SJCRH30 (cell line): ENCODE measurements at regions not wholly inside any gene's neighbourhood (a gene's known extent, or its start where the extent isn't known, plus 50 kb on each side); places are given as distances from the start of the nearest gene placed in this dataset.
A peak's percentile ranks its signal among the peaks of the same experiment; 100 is the strongest.
"Not testable (repeated sequence)": the region's sequence is repeated elsewhere in the genome, so short reads cannot be mapped to it uniquely, and the experiment has no call there.

Source experiments
- DNase-seq, 2 experiments: peaks; one replicate each; pipeline ENCODE4 v3.0.0-alpha.2; 2015 to 2020
- H3K27ac ChIP-seq: fragments of 250-450 bp; sonication (Bioruptor Pico); 2 replicates; pipeline ENCODE4 v1.5.1; 2020; ENCODE audit warnings: mild to moderate bottlenecking, moderate library complexity
- H3K27me3 ChIP-seq: fragments of 250-450 bp; sonication (Bioruptor Pico); 2 replicates; pipeline ENCODE4 v1.5.1; 2020; ENCODE audit warnings: mild to moderate bottlenecking, moderate library complexity
- H3K36me3 ChIP-seq: fragments of 250-450 bp; sonication (Bioruptor Pico); 2 replicates; pipeline ENCODE4 v1.5.1; 2020; ENCODE audit warnings: mild to moderate bottlenecking, moderate library complexity
- H3K4me1 ChIP-seq: fragments of 250-450 bp; sonication (Bioruptor Pico); 2 replicates; pipeline ENCODE4 v1.5.1; 2020; ENCODE audit warnings: mild to moderate bottlenecking, moderate library complexity
- H3K4me3 ChIP-seq: fragments of 250-450 bp; sonication (Bioruptor Pico); 2 replicates; pipeline ENCODE4 v1.5.1; 2020; ENCODE audit warnings: mild to moderate bottlenecking, moderate library complexity
- H3K9me3 ChIP-seq: fragments of 250-450 bp; sonication (Bioruptor Pico); replicated peaks from 2 replicates; pipeline ENCODE4 v1.5.1; 2020; ENCODE audit warnings: mild to moderate bottlenecking, moderate library complexity

GRCh38 chr3:6262010-6262409, 598.9 kb upstream of the GRM7 start:
- Histone ChIP-seq H3K4me1 (no peaks in the 10 kb centered on the region), H3K27ac (no peak overlapping the region), H3K36me3 (no peaks in the 10 kb centered on the region), H3K9me3 (no peaks in the 10 kb centered on the region), H3K27me3 (no peaks in the 10 kb centered on the region), H3K4me3 (no peak overlapping the region)
- no peak for DNase-seq

GRCh38 chr3:6264036-6264435, 596.9 kb upstream of the GRM7 start:
- H3K4me3 ChIP-seq: no peak overlapping the region
- H3K27ac ChIP-seq: no peak overlapping the region
- DNase-seq: no peak
- H3K27me3 ChIP-seq: no peaks in the 10 kb centered on the region
- H3K9me3 ChIP-seq: no peaks in the 10 kb centered on the region
- H3K4me1 ChIP-seq: no peaks in the 10 kb centered on the region
- H3K36me3 ChIP-seq: no peaks in the 10 kb centered on the region

- Histone ChIP-seq H3K9me3 (no peaks in the 10 kb centered on the region), H3K4me1 (no peaks in the 10 kb centered on the region), H3K36me3 (no peaks in the 10 kb centered on the region), H3K27me3 (no peaks in the 10 kb centered on the region), H3K27ac (no peak overlapping the region), H3K4me3 (no peak overlapping the region)
- no peak for DNase-seq
Observed at GRCh38 chr3:6264906-6265305, 596.0 kb upstream of the GRM7 start.

DNA sequence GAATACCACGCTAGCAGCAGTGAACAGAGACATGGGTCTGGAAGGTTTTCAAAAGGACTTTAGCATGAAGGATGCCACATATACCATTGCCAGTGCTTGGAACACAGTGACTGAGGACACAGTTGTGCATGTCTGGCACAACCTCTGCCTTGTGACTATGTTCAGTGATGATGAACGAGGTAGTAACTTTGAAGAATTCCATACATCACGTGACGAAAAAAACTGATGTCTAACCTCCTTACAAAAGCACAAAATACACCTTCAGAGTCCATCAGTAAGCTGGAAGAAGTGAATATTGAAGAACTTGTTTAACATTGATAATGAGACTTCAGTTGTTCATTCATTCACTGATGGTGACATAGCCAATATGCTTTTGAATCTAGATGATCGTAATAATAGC, 594.8 kb upstream of the GRM7 start:
- H3K27ac ChIP-seq: no peak overlapping the region
- no peak overlapping the region for H3K4me3 ChIP-seq
- H3K4me1 ChIP-seq: no peaks in the 10 kb centered on the region
- no peaks in the 10 kb centered on the region for H3K27me3 ChIP-seq
- DNase-seq: no peak
- no peaks in the 10 kb centered on the region for H3K36me3 ChIP-seq
- no peaks in the 10 kb centered on the region for H3K9me3 ChIP-seq

DNA sequence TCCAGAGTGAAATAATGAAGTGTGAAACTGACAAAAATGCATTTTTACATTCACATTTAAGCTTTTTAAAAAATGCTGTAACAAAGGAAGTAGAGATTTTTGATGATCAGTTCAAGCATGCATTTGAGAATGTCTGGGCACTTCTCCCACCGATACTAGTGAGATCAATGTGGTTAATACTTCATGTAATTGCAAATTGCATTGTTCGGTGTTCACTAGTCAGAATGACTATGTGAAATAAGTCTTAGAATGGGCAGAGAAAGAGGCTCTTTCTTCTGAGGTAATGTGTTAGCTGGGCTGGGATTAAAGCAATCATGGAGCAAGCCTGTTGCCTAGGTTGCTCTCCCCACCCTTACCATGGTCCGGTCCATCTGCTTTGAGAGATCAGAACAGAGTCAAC, 587.0 kb upstream of the GRM7 start:
- Histone ChIP-seq H3K4me3 (no peak overlapping the region), H3K27me3 (no peaks in the 10 kb centered on the region), H3K4me1 (no peaks in the 10 kb centered on the region), H3K9me3 (no peaks in the 10 kb centered on the region), H3K36me3 (no peaks in the 10 kb centered on the region), H3K27ac (no peak overlapping the region)
- DNase-seq: no peak

DNA sequence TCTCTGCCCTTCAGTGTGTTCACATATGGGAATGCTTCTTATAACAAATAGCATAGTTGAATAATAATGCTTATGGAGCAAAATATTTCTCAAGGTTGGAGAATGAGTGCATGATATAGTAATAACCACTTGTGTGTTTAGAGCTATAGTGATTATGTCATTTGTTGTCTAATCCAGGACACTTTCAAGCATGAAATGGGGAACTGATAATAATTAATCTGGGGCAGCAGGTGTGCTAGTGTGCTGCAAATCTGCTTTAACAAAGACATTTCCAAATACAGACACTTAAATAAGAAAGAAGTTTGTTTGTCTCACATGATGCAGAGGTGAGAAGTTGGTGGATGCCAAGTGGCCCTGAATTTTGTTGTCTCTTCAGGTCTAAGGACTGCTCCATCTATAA, 579.3 kb upstream of the GRM7 start:
- Histone ChIP-seq H3K4me1 (no peaks in the 10 kb centered on the region), H3K27ac (no peak overlapping the region), H3K9me3 (no peaks in the 10 kb centered on the region), H3K36me3 (no peaks in the 10 kb centered on the region), H3K4me3 (no peak overlapping the region), H3K27me3 (no peaks in the 10 kb centered on the region)
- DNase-seq: no peak

DNA sequence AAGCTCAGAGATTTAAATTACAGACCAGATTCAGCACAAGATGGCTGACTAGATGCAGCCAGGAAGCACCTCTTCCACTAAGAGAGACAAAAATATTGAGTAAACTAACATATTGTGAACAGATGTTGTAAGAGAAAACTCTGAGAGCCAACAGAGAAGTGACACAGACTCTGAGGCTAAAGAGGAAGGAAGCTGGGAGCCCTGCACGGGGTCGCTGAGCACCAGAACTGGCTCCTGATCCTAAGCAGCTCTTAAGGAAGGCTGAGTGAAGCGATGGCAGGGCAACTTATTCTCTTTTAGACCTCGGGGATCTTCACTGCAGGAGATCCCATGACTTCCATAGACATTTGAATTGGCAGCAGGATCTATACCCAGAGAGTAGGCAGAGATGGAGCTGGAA, 578.0 kb upstream of the GRM7 start:
- DNase-seq: no peak
- no peaks in the 10 kb centered on the region for H3K36me3 ChIP-seq
- no peak overlapping the region for H3K27ac ChIP-seq
- no peaks in the 10 kb centered on the region for H3K27me3 ChIP-seq
- H3K9me3 ChIP-seq: no peaks in the 10 kb centered on the region
- H3K4me1 ChIP-seq: no peaks in the 10 kb centered on the region
- H3K4me3 ChIP-seq: no peak overlapping the region

DNA sequence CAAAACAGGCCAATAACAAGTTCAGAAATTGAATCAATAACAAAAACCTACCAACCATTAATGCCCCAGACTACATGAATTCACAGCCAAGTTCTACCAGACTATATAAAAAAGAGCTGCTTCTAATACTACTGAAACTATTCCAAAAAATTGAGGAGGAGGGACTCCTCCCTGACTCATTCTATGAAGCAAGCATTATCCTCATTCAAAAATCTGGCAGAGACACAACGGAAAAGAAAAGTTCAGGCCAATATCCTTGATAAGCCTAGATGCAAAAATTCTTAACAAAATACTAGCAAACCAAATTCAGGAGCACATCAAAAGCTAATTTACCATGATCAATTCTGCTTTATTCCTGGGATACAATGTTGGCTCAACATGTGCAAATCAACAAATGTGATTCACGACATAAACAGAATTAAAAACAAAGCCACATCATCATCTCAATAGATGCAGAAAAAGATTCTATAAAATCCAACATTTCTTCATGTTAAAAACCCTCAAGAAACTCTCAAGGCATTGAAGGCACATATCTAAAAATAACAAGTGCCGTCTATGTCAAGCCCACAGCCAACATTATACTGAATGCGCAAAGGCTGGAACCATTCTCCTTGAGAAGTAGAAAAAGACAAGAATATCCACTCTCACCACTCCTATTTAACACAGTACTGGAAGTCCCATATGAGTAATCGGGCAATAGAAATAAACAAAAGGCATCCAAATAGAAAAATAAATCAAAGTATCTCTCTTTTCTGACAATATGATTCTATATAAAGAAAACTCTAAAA, 573.6 kb upstream of the GRM7 start:
- Histone ChIP-seq H3K36me3 (no peaks in the 10 kb centered on the region), H3K27ac (no peak overlapping the region), H3K9me3 (no peaks in the 10 kb centered on the region), H3K4me1 (no peaks in the 10 kb centered on the region), H3K4me3 (no peak overlapping the region), H3K27me3 (no peaks in the 10 kb centered on the region)
- DNase-seq: no peak

GRCh38 chr3:6301626-6302025, 559.3 kb upstream of the GRM7 start:
- H3K4me3 ChIP-seq: no peak overlapping the region
- no peaks in the 10 kb centered on the region for H3K27me3 ChIP-seq
- no peaks in the 10 kb centered on the region for H3K4me1 ChIP-seq
- no peak overlapping the region for H3K27ac ChIP-seq
- no peak for DNase-seq
- H3K36me3 ChIP-seq: no peaks in the 10 kb centered on the region
- H3K9me3 ChIP-seq: no peaks in the 10 kb centered on the region

DNA sequence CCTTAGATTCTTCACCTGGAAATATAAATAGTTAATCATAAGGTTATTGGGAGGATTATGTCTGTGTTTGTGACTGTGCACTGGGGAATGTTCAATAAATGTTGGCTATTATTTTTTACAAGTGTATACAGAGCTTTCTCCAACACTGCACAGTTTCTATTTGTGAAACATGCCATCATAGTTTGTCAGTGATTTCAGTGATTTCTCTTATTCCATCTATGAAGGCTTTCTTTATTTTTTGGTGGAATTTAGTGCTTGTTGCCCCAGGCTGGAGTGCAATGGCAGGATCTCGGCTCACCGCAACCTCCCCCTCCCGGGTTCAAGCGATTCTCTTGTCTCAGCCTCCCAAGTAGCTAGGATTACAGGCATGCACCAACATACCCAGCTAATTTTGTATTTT, 545.0 kb upstream of the GRM7 start:
- Histone ChIP-seq H3K4me1 (no peaks in the 10 kb centered on the region), H3K27ac (no peak overlapping the region), H3K4me3 (no peak overlapping the region), H3K9me3 (no peaks in the 10 kb centered on the region), H3K36me3 (no peaks in the 10 kb centered on the region), H3K27me3 (no peaks in the 10 kb centered on the region; the same call in 1 of the 2 replicates)
- no peak for DNase-seq

- DNase-seq: no peak
- no peak overlapping the region for H3K27ac ChIP-seq
- 0 out of 2 replicates have a peak, but pooled peaks cover 2% of the 10 kb centered on the region for H3K4me1 ChIP-seq
- no peaks in the 10 kb centered on the region for H3K9me3 ChIP-seq
- peaks cover 2% of the 10 kb centered on the region; the same call in 1 of the 2 replicates for H3K27me3 ChIP-seq
- H3K4me3 ChIP-seq: no peak overlapping the region
- H3K36me3 ChIP-seq: no peaks in the 10 kb centered on the region
Observed at GRCh38 chr3:6321999-6322398, 538.9 kb upstream of the GRM7 start.

GRCh38 chr3:6326771-6327170, 534.1 kb upstream of the GRM7 start:
- Histone ChIP-seq H3K27ac (peak overlapping the region; percentile 32; the same call in 1 of the 2 replicates), H3K36me3 (no peaks in the 10 kb centered on the region), H3K27me3 (0 out of 2 replicates have a peak, but pooled peaks cover 2% of the 10 kb centered on the region), H3K9me3 (no peaks in the 10 kb centered on the region), H3K4me1 (0 out of 2 replicates have a peak, but pooled peaks cover 2% of the 10 kb centered on the region), H3K4me3 (no peak overlapping the region)
- peak; percentile 36 to 56 for DNase-seq

DNA sequence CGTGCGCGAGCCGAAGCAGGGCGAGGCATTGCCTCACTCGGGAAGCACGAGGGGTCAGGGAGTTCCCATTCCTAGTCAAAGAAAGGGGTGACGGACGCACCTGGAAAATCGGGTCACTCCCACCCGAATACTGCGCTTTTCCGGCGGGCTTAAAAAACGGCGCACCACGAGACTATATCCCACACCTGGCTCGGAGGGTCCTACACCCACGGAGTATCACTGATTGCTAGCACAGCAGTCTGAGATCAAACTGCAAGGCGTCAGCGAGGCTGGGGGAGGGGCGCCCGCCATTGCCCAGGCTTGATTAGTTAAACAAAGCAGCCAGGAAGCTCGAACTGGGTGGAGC, 520.0 kb upstream of the GRM7 start:
- H3K36me3 ChIP-seq, H3K27ac ChIP-seq, DNase-seq, H3K4me1 ChIP-seq, H3K4me3 ChIP-seq, H3K9me3 ChIP-seq, H3K27me3 ChIP-seq: not testable (repeated sequence)

DNA sequence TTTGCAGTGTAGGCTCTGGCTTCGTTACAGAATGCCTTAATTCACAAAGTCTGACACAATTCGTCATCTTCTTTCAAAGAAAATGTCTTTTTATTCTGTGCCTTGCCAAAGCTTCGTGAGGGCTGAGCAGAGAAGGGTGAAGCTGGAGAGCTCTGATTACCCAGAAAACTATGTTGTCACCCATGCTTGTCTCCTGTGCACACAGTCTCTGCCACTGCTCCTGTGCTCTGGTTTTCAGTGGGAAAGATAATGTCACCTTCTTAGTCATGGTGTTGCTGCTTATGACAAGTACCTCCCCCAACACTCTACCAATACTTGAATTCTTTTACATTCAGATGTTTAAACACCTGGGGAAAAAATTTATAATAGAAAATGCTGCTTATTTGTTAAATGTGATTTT, 509.2 kb upstream of the GRM7 start:
- DNase-seq: no peak
- Histone ChIP-seq H3K27me3 (no peaks in the 10 kb centered on the region), H3K36me3 (no peaks in the 10 kb centered on the region), H3K4me3 (no peak overlapping the region), H3K4me1 (no peaks in the 10 kb centered on the region), H3K27ac (no peak overlapping the region), H3K9me3 (no peaks in the 10 kb centered on the region)

DNA sequence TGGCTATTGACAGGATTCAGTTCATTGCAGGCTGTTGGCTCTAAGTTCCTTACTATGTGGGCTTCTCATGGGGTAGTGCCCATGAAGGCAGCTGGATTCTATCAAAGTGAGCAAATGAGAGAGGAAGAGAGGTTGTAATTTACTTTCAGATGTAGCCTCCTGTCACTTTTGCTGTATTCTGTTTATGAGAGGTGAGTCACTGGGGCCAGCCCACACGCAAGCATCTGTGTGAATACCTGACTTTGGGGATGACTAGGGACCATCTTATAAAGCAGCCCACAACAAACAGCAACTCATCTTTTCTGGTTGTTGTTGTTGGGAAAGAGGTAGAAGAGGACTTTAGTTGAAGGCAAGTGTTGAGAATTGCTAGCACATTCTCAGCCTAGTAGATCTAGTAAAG, 506.3 kb upstream of the GRM7 start:
- no peaks in the 10 kb centered on the region for H3K4me1 ChIP-seq
- no peak for DNase-seq
- H3K27ac ChIP-seq: no peak overlapping the region
- H3K4me3 ChIP-seq: no peak overlapping the region
- no peaks in the 10 kb centered on the region for H3K36me3 ChIP-seq
- no peaks in the 10 kb centered on the region for H3K27me3 ChIP-seq
- no peaks in the 10 kb centered on the region for H3K9me3 ChIP-seq

DNA sequence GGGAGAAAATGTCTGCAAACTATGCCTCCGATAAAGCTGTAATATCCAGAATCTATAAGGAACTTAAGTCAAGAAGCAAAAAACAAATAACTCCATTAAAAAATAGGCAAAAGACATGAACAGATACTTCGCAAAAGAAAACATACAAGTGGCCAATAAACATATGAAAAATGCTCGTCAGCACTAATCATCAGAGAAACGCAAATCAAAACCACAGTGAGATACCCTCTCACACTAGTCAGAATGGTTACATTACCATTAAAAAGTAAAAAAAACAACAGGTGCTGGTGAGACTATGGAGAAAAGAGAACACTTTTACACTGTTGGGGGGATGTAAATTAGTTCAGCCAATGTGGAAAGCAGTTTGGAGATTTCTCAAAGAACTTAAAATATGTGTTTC, 498.5 kb upstream of the GRM7 start:
- DNase-seq: no peak
- no peaks in the 10 kb centered on the region for H3K36me3 ChIP-seq
- no peak overlapping the region for H3K4me3 ChIP-seq
- no peaks in the 10 kb centered on the region for H3K27me3 ChIP-seq
- no peaks in the 10 kb centered on the region for H3K4me1 ChIP-seq
- H3K9me3 ChIP-seq: no peaks in the 10 kb centered on the region
- H3K27ac ChIP-seq: no peak overlapping the region
